ENCODE measurements at regions not wholly inside any gene's neighbourhood (a gene's known extent, or its start where the extent isn't known, plus 50 kb on each side); places are given as distances from the start of the nearest gene placed in this dataset.

DNA sequence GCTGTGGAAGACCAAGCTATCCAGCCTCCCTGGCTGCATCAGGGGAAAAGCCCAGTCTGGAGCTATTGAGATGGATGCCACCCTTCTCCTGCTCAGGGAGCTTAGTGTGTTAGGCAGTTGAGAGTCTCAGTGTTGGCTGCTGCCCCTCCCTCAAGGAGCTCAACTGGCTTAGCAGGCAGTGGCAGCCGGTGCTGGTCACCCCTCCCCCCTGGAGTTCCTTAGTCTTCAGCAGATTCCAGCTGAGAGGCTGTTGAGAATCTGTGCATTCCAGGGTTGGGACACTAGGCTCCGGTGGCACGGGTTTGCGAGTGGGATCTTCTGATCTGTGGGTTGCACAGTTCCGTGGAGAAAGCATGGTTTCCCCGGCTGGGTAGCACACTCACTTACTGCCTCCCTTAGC lies 883.8 kb downstream of the NSUN3 start:
- TF ChIP-seq EZH2 (IDR thresholded peaks at IDR 0.05; ENCODE audit: insufficient read depth, low read length) = no peak
- TF ChIP-seq, protein P1, sequence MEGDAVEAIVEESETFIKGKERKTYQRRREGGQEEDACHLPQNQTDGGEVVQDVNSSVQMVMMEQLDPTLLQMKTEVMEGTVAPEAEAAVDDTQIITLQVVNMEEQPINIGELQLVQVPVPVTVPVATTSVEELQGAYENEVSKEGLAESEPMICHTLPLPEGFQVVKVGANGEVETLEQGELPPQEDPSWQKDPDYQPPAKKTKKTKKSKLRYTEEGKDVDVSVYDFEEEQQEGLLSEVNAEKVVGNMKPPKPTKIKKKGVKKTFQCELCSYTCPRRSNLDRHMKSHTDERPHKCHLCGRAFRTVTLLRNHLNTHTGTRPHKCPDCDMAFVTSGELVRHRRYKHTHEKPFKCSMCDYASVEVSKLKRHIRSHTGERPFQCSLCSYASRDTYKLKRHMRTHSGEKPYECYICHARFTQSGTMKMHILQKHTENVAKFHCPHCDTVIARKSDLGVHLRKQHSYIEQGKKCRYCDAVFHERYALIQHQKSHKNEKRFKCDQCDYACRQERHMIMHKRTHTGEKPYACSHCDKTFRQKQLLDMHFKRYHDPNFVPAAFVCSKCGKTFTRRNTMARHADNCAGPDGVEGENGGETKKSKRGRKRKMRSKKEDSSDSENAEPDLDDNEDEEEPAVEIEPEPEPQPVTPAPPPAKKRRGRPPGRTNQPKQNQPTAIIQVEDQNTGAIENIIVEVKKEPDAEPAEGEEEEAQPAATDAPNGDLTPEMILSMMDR (IDR thresholded peaks at IDR 0.05; ENCODE audit: insufficient read depth, low read depth, low read length) = no peak

Measured in astrocyte (in vitro differentiated cells and primary cell).